IMR-90 (cell line): ENCODE measurements at regions not wholly inside any gene's neighbourhood (a gene's known extent, or its start where the extent isn't known, plus 50 kb on each side); places are given as distances from the start of the nearest gene placed in this dataset.

Experiments used
- ATAC-seq: fragments of 200-7000 bp; cut with Tn5 transposase; 2 replicates; pipeline ENCODE4 v1.9.1; 2020; ENCODE audit warnings: low read depth, mild to moderate bottlenecking, moderate library complexity
- BruUV-seq: library from RNA; stranded (reverse); fragments of 400-500 nt; replicated peaks from 2 replicates; lab custom pipeline; 2021; lab: Mats Ljungman, UMichigan
- CTCF ChIA-PET: fragments of 300-600 bp; formaldehyde crosslinking; extraction: SDS; loops from one replicate; lab custom pipeline; 2021; ENCODE audit warnings: antibody characterized with exemption; lab: Yijun Ruan, JAX
- POLR2A ChIA-PET: fragments of 300-600 bp; sonication (Branson Sonifier 250); formaldehyde crosslinking; loops from one replicate; lab custom pipeline; 2022; ENCODE audit warnings: antibody characterized with exemption; ENCODE audit not compliant: unreplicated experiment; lab: Charles Lee
- DNase-seq: peaks from one replicate; pipeline ENCODE4 v3.0.0; 2013
- H2AFZ ChIP-seq: replicated peaks from 2 replicates; pipeline ENCODE3; 2013; ENCODE audit warnings: low read length, mild to moderate bottlenecking; ENCODE audit not compliant: poor library complexity
- H2AK5ac ChIP-seq: 2 replicates; pipeline ENCODE4 v1.6.1; 2013; ENCODE audit warnings: low read depth, low read length, inconsistent platforms
- H2AK9ac ChIP-seq: replicated peaks from 2 replicates; pipeline ENCODE3; 2013; ENCODE audit warnings: mild to moderate bottlenecking, low read depth, low read length, moderate library complexity; ENCODE audit not compliant: poor library complexity
- H2BK120ac ChIP-seq: 2 replicates; pipeline ENCODE4 v1.6.1; 2013; ENCODE audit warnings: low read depth, low read length, inconsistent platforms
- H2BK15ac ChIP-seq: 3 replicates; pipeline ENCODE4 v1.6.1; 2013; ENCODE audit warnings: low read depth, low read length, inconsistent platforms
- H2BK20ac ChIP-seq: 2 replicates; pipeline ENCODE4 v1.6.1; 2013; ENCODE audit warnings: low read depth, mild to moderate bottlenecking, inconsistent platforms, low read length, moderate library complexity
- H2BK5ac ChIP-seq: 2 replicates; pipeline ENCODE4 v1.6.1; 2013; ENCODE audit warnings: mild to moderate bottlenecking, low read depth, low read length, inconsistent platforms; ENCODE audit not compliant: poor library complexity, severe bottlenecking
- H3K14ac ChIP-seq: replicated peaks from 2 replicates; pipeline ENCODE4 v1.6.1; 2013; ENCODE audit warnings: low read depth, low read length, inconsistent platforms
- H3K18ac ChIP-seq: 2 replicates; pipeline ENCODE4 v1.6.1; 2013; ENCODE audit warnings: low read depth, low read length, control low read depth
- H3K23ac ChIP-seq: 2 replicates; pipeline ENCODE4 v1.6.1; 2013; ENCODE audit warnings: low read depth, low read length, inconsistent platforms
- H3K27ac ChIP-seq: 2 replicates; pipeline ENCODE4 v1.5.1; 2013; ENCODE audit warnings: mild to moderate bottlenecking, control low read depth, low read length; ENCODE audit not compliant: insufficient read depth
- H3K27me3 ChIP-seq: 2 replicates; pipeline ENCODE4 v1.6.1; 2013; ENCODE audit warnings: low read length; ENCODE audit not compliant: control insufficient read depth, insufficient read depth
- H3K36me3 ChIP-seq: 2 replicates; pipeline ENCODE4 v1.6.1; 2013; ENCODE audit warnings: low read length, mixed read lengths; ENCODE audit not compliant: control insufficient read depth, insufficient read depth
- H3K4ac ChIP-seq: 2 replicates; pipeline ENCODE4 v1.6.1; 2013; ENCODE audit warnings: low read depth, low read length, inconsistent platforms
- H3K4me1 ChIP-seq: 2 replicates; pipeline ENCODE4 v1.6.1; 2013; ENCODE audit warnings: low read length, mixed read lengths; ENCODE audit not compliant: control insufficient read depth, insufficient read depth
- H3K4me2 ChIP-seq: 2 replicates; pipeline ENCODE4 v1.6.1; 2013; ENCODE audit warnings: low read depth, mild to moderate bottlenecking, control low read depth, low read length, moderate library complexity
- H3K4me3 ChIP-seq: 2 replicates; pipeline ENCODE4 v1.5.1; 2013; ENCODE audit warnings: low read depth, mild to moderate bottlenecking, control low read depth, low read length, moderate library complexity; ENCODE audit not compliant: insufficient read depth
- H3K56ac ChIP-seq: 2 replicates; pipeline ENCODE4 v1.6.1; 2013; ENCODE audit warnings: low read length, inconsistent platforms; ENCODE audit not compliant: insufficient read depth; ENCODE audit errors: extremely low read depth
- H3K79me1 ChIP-seq, 2 experiments: 2 replicates each; pipeline ENCODE4 v1.6.1; 2013; ENCODE audit warnings: low read length in 2 of 2, inconsistent platforms in 1 of 2, low read depth in 1 of 2
- H3K9ac ChIP-seq: 2 replicates; pipeline ENCODE4 v1.6.1; 2013; ENCODE audit warnings: low read depth, low read length, control low read depth
- H3K9me1 ChIP-seq: 2 replicates; pipeline ENCODE4 v1.6.1; 2013; ENCODE audit warnings: low read length, inconsistent platforms; ENCODE audit not compliant: insufficient read depth
- H3K9me3 ChIP-seq: 2 replicates; pipeline ENCODE4 v1.6.1; 2013; ENCODE audit warnings: low read length; ENCODE audit not compliant: control insufficient read depth, insufficient read depth
- H4K20me1 ChIP-seq: 2 replicates; pipeline ENCODE4 v1.6.1; 2013; ENCODE audit warnings: low read length, inconsistent platforms; ENCODE audit not compliant: insufficient read depth
- H4K5ac ChIP-seq: 2 replicates; pipeline ENCODE4 v1.6.1; 2013; ENCODE audit warnings: mild to moderate bottlenecking, low read depth, low read length, control low read depth
- H4K8ac ChIP-seq, 2 experiments: 2 replicates each; pipeline ENCODE4 v1.6.1; 2013; ENCODE audit warnings: low read depth in 2 of 2, low read length in 2 of 2, control low read depth in 1 of 2, inconsistent platforms in 1 of 2
- H4K91ac ChIP-seq: 2 replicates; pipeline ENCODE4 v1.6.1; 2013; ENCODE audit warnings: low read depth, low read length, inconsistent platforms; ENCODE audit not compliant: insufficient read depth
- CEBPB ChIP-seq: IDR thresholded peaks from 2 replicates; pipeline ENCODE4 v1.6.1; 2012; ENCODE audit warnings: low read depth, low read length, improper control_type of control experiment
- FOS ChIP-seq: fragments of 150-350 bp; IDR thresholded peaks from 2 replicates; pipeline ENCODE4 v1.6.1; 2016; ENCODE audit warnings: low read depth, low read length
- WGBS, 2 experiments: methylation state at CpG; one replicate each; pipeline versions ENCODE4 v1.1.5 to v1.1.7; 2013; ENCODE audit warnings: missing lambda C conversion rate in 2 of 2; ENCODE audit not compliant: insufficient read length in 1 of 2; ENCODE audit errors: extremely low coverage in 2 of 2; 5-methylcytosine and 5-hydroxymethylcytosine counted together
- dilution Hi-C: fragments of 300-500 bp; cut with HindIII; formaldehyde crosslinking; loops from one replicate; pipeline ENCODE4 v1.14.3; 2018; ENCODE audit warnings: low sequenced_read_pairs; ENCODE audit not compliant: unreplicated experiment
- in situ Hi-C: fragments of 300-500 bp; cut with MboI; formaldehyde crosslinking; loops from 3 replicates; pipeline ENCODE4 v1.14.3; 2019; ENCODE audit warnings: low sequenced_read_pairs, inconsistent platforms, mixed read lengths
- intact Hi-C: fragments of 100-400 bp; cut with micrococcal nuclease; formaldehyde crosslinking; loops from 2 replicates; pipeline ENCODE4 v1.10.0; 2022

- Histone ChIP-seq H3K79me1 (no peaks in the 10 kb centered on the region), H2AFZ (no peak overlapping the region), H2BK20ac (peak overlapping the region; percentile 89; the same call in 1 of the 2 replicates), H3K4me1 (peaks cover 9% of the 10 kb centered on the region), H3K9me3 (no peaks in the 10 kb centered on the region), H4K5ac (no peak overlapping the region), H3K9ac (no peak overlapping the region), H4K91ac (no peak overlapping the region), H3K4ac (peak overlapping the region; percentile 8; the same call in 1 of the 2 replicates), H2BK120ac (peak overlapping the region; percentile 75; the same call in 1 of the 2 replicates), H2BK15ac (0 out of 3 replicates have a peak overlapping the region, but pooled peaks have one; percentile 54), H3K4me2 (no peak overlapping the region), H3K18ac (no peak overlapping the region; the same call in 1 of the 2 replicates), H2BK5ac (no peak overlapping the region), H3K4me3 (no peak overlapping the region), H3K27me3 (no peaks in the 10 kb centered on the region), H3K27ac (no peak overlapping the region), H2AK9ac (no peak overlapping the region), H3K9me1 (no peaks in the 10 kb centered on the region; the same call in 1 of the 2 replicates), H3K36me3 (no peaks in the 10 kb centered on the region), H3K14ac (no peak overlapping the region), H4K20me1 (no peaks in the 10 kb centered on the region), H4K8ac (peak overlapping the region in 1 of 2 experiments; percentile 11; a peak in 1 of 4 replicates), H3K23ac (0 out of 2 replicates have a peak overlapping the region, but pooled peaks have one; percentile 7), H3K56ac (no peak overlapping the region), H2AK5ac (no peak overlapping the region)
- no TSS peak for BruUV-seq
- TF ChIP-seq CEBPB, result no peak
- TF ChIP-seq FOS, result peak; percentile 29; the same call in 1 of the 2 replicates
- dilution Hi-C loops (no loop called here), in situ Hi-C loops (no loop called here), intact Hi-C loops (no loop called here)
- POLR2A ChIA-PET, result no interaction called here
- ATAC-seq (no peak), DNase-seq (peak; percentile 47)
- CTCF ChIA-PET, result no interaction called here
- WGBS, 2 experiments, result no CpG with 5 or more reads among the region's 1 CpG
These were observed 97.9 kb upstream of the DDIT4L start for GRCh38 chr4:100288161-100288560.
